Liver (tissue), 8 donors: ENCODE measurements at regions not wholly inside any gene's neighbourhood (a gene's known extent, or its start where the extent isn't known, plus 50 kb on each side); places are given as distances from the start of the nearest gene placed in this dataset.

Source experiments
- DNase-seq: peaks from one replicate; pipeline ENCODE4 v3.0.0-alpha.2; 2017; ENCODE audit warnings: low spot score
- H3K27ac ChIP-seq, 2 donors: one replicate each; pipeline ENCODE4 v1.7.0; 2013; ENCODE audit warnings: inconsistent platforms in 2 of 2, low read length in 2 of 2, control low read depth in 1 of 2, low read depth in 1 of 2, mild to moderate bottlenecking in 1 of 2
- H3K27me3 ChIP-seq, 4 donors: one replicate each; pipeline versions ENCODE4 v1.6.1 to v1.7.0; 2013; ENCODE audit warnings: low read length in 3 of 4, inconsistent platforms in 1 of 4, mild to moderate bottlenecking in 1 of 4, moderate library complexity in 1 of 4; ENCODE audit not compliant: control insufficient read depth in 4 of 4, insufficient read depth in 4 of 4
- H3K36me3 ChIP-seq, 4 donors: one replicate each; pipeline versions ENCODE4 v1.6.1 to v1.7.0; 2013; ENCODE audit warnings: low read length in 3 of 4, mild to moderate bottlenecking in 3 of 4, low read depth in 1 of 4, moderate library complexity in 1 of 4; ENCODE audit not compliant: control insufficient read depth in 4 of 4, insufficient read depth in 3 of 4
- H3K4me1 ChIP-seq, 4 donors: one replicate each; pipeline versions ENCODE4 v1.6.1 to v1.7.0; 2013; ENCODE audit warnings: low read length in 3 of 4, mild to moderate bottlenecking in 3 of 4, moderate library complexity in 1 of 4; ENCODE audit not compliant: control insufficient read depth in 4 of 4, insufficient read depth in 4 of 4
- H3K4me3 ChIP-seq, 3 donors: one replicate each; pipeline versions ENCODE4 v1.6.1 to v1.7.0; 2013; ENCODE audit warnings: low read length in 3 of 3, control low read depth in 1 of 3, low read depth in 1 of 3, mild to moderate bottlenecking in 1 of 3
- H3K9ac ChIP-seq, 2 donors: one replicate each; pipeline ENCODE4 v1.7.0; 2013; ENCODE audit warnings: low read length in 2 of 2, mild to moderate bottlenecking in 2 of 2, moderate library complexity in 2 of 2, control low read depth in 1 of 2, low read depth in 1 of 2
- H3K9me3 ChIP-seq, 4 donors: one replicate each; pipeline versions ENCODE4 v1.6.1 to v1.7.0; 2013; ENCODE audit warnings: low read length in 3 of 4; ENCODE audit not compliant: control insufficient read depth in 4 of 4
- EGR1 ChIP-seq, 2 donors: IDR thresholded peaks; 2 replicates each; pipeline ENCODE4 v1.6.1; 2016 to 2018; ENCODE audit warnings: antibody characterized with exemption in 2 of 2, low read depth in 2 of 2
- FOXA1 ChIP-seq: IDR thresholded peaks from 2 replicates; pipeline ENCODE4 v1.6.1; 2016; ENCODE audit warnings: antibody characterized with exemption
- FOXA2 ChIP-seq: IDR thresholded peaks from 2 replicates; pipeline ENCODE4 v1.6.1; 2016; ENCODE audit warnings: antibody characterized with exemption
- GABPA ChIP-seq, 2 donors: IDR thresholded peaks in 1 of 2; conservative IDR thresholded peaks in 1 of 2; 2 replicates each; pipeline ENCODE4 v1.6.1; 2016; ENCODE audit warnings: antibody characterized with exemption in 2 of 2, mild to moderate bottlenecking in 1 of 2, moderate library complexity in 1 of 2
- HNF4A ChIP-seq, 2 donors: conservative IDR thresholded peaks; 2 replicates each; pipeline ENCODE4 v1.6.1; 2016; ENCODE audit warnings: antibody characterized with exemption in 2 of 2, mild to moderate bottlenecking in 2 of 2
- NR2F2 ChIP-seq: IDR thresholded peaks from 2 replicates; pipeline ENCODE4 v1.6.1; 2016; ENCODE audit warnings: antibody characterized with exemption
- RAD21 ChIP-seq, 2 donors: IDR thresholded peaks; 2 replicates each; pipeline ENCODE4 v1.6.1; 2016; ENCODE audit warnings: antibody characterized with exemption in 2 of 2, mild to moderate bottlenecking in 2 of 2
- RXRA ChIP-seq, 2 donors: IDR thresholded peaks; 2 replicates each; pipeline ENCODE4 v1.6.1; 2017 to 2018; ENCODE audit warnings: antibody characterized with exemption in 2 of 2, mild to moderate bottlenecking in 1 of 2
- SP1 ChIP-seq: IDR thresholded peaks from 2 replicates; pipeline ENCODE4 v1.6.1; 2018; ENCODE audit warnings: antibody characterized with exemption, mild to moderate bottlenecking
- YY1 ChIP-seq: IDR thresholded peaks from 2 replicates; pipeline ENCODE4 v1.6.1; 2016; ENCODE audit warnings: antibody characterized with exemption, mild to moderate bottlenecking
- WGBS: extraction: QIAGEN DNeasy Blood & Tissue Kit; methylation state at CpG from one replicate; pipeline ENCODE4 v1.1.7; 2013; 5-methylcytosine and 5-hydroxymethylcytosine counted together
- TF ChIP-seq, protein P1 (sequence below): fragments of 150-350 bp; IDR thresholded peaks from 2 replicates; pipeline ENCODE4 v1.5.1; 2017; ENCODE audit warnings: improper control_type of control experiment, low read depth, low read length; ENCODE audit not compliant: missing input control
- TF ChIP-seq, protein P2 (sequence below): IDR thresholded peaks from 2 replicates; pipeline ENCODE4 v1.6.1; 2016; ENCODE audit warnings: antibody characterized with exemption
- TF ChIP-seq, protein P3 (sequence below): IDR thresholded peaks from 2 replicates; pipeline ENCODE4 v1.6.1; 2016; ENCODE audit warnings: antibody characterized with exemption
- TF ChIP-seq, protein P4 (sequence below): IDR thresholded peaks from 2 replicates; pipeline ENCODE4 v1.6.1; 2016; ENCODE audit warnings: antibody characterized with exemption
- donor health status: healthy.
- donor health status: healthy.
- donor health status: healthy.
- donor health status: healthy.
- donor health status: healthy.

DNA sequence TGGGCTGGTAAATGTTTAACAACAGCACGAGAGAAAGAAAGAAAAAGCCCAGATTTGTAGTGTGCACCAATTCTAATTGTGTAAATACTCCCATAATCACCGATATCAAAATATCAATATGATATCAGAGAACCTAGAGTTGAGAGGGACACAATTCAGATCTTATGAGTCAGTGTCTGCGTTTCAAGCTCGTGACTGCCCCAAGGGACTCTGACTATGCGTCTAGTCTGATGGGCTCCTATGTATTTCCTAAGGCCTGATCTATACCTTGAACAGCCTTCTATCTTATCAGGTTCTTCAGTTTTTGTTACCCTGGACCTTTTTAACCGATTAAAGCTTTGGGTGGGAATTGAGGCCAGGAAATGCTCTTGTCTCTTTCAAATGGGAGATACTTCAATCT, 243.0 kb upstream of the SLC24A2 start:
- Histone ChIP-seq H3K4me3 (no peak overlapping the region), H3K9ac (no peak overlapping the region), H3K36me3 (no peaks in the 10 kb centered on the region), H3K9me3 (no peaks in the 10 kb centered on the region), H3K4me1 (no peaks in the 10 kb centered on the region), H3K27ac (no peak overlapping the region), H3K27me3 (peaks cover 0 to 3% (median 0%) of the 10 kb centered on the region in 4 donors)
- TF ChIP-seq, protein P1, sequence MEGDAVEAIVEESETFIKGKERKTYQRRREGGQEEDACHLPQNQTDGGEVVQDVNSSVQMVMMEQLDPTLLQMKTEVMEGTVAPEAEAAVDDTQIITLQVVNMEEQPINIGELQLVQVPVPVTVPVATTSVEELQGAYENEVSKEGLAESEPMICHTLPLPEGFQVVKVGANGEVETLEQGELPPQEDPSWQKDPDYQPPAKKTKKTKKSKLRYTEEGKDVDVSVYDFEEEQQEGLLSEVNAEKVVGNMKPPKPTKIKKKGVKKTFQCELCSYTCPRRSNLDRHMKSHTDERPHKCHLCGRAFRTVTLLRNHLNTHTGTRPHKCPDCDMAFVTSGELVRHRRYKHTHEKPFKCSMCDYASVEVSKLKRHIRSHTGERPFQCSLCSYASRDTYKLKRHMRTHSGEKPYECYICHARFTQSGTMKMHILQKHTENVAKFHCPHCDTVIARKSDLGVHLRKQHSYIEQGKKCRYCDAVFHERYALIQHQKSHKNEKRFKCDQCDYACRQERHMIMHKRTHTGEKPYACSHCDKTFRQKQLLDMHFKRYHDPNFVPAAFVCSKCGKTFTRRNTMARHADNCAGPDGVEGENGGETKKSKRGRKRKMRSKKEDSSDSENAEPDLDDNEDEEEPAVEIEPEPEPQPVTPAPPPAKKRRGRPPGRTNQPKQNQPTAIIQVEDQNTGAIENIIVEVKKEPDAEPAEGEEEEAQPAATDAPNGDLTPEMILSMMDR, result no peak
- TF ChIP-seq, protein P2, sequence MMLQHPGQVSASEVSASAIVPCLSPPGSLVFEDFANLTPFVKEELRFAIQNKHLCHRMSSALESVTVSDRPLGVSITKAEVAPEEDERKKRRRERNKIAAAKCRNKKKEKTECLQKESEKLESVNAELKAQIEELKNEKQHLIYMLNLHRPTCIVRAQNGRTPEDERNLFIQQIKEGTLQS, result no peak
- TF ChIP-seq SP1 (no peak), YY1 (no peak), GABPA (IDR thresholded peaks at IDR 0.05 in 1 of 2, conservative IDR thresholded peaks at IDR 0.05 in 1 of 2) (no peak), EGR1 (IDR thresholded peaks at IDR 0.05; ENCODE audit: low read depth in 2 of 2) (no peak)
- 52% methylated on average over 6 of the region's 6 CpGs for WGBS
- no peak for DNase-seq

DNA sequence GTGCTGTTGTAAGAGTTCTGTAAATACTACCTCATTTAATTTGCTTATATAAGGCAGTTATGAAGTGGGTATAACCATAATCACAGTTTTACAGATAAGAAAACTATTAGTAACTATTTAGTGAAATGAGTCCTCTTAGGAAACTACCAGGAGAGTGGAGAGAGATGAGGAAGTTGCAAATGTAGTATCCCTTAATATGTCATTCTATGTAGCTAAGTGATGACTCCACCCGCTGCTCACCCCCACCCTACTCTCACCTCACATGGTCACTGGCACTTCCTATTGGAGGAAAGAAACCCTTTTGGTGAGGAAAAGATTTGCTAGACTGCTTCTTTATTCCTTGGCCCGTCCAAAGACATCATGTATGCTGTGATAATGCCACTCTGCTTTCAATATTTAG, 241.8 kb upstream of the SLC24A2 start:
- 83% methylated on average over 2 of the region's 2 CpGs for WGBS
- no peaks in the 10 kb centered on the region for H3K36me3 ChIP-seq
- no peak for DNase-seq

DNA sequence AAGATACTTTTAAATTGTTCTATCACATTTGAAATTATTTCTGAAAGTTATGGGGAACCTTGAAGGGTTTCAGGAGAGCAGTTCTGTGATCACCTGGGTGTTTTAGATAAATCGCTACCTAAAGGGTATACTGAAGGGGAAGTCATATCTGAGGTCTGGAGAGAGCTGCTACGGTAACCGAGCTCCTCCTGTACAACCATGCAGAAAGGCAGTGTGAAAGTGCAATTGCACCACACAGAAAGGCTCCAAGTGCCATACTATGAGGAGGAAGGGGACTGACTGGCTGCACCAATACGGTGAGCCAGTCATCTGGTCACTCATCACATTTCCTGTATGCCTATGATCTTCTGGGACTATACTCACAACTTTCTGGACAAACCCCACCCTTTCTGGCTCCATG, 241.4 kb upstream of the SLC24A2 start:
- H3K4me3 ChIP-seq, result no peak overlapping the region
- H3K27ac ChIP-seq, result no peak overlapping the region
- peaks cover 0 to 3% (median 0%) of the 10 kb centered on the region in 4 donors for H3K27me3 ChIP-seq
- H3K9ac ChIP-seq, result no peak overlapping the region
- no peaks in the 10 kb centered on the region for H3K36me3 ChIP-seq
- 90% methylated on average over 4 of the region's 4 CpGs for WGBS
- DNase-seq, result no peak
- H3K9me3 ChIP-seq, result no peaks in the 10 kb centered on the region
- no peaks in the 10 kb centered on the region for H3K4me1 ChIP-seq
- TF ChIP-seq, protein P3, sequence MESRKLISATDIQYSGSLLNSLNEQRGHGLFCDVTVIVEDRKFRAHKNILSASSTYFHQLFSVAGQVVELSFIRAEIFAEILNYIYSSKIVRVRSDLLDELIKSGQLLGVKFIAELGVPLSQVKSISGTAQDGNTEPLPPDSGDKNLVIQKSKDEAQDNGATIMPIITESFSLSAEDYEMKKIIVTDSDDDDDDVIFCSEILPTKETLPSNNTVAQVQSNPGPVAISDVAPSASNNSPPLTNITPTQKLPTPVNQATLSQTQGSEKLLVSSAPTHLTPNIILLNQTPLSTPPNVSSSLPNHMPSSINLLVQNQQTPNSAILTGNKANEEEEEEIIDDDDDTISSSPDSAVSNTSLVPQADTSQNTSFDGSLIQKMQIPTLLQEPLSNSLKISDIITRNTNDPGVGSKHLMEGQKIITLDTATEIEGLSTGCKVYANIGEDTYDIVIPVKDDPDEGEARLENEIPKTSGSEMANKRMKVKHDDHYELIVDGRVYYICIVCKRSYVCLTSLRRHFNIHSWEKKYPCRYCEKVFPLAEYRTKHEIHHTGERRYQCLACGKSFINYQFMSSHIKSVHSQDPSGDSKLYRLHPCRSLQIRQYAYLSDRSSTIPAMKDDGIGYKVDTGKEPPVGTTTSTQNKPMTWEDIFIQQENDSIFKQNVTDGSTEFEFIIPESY, result no peak
- TF ChIP-seq, protein P4, sequence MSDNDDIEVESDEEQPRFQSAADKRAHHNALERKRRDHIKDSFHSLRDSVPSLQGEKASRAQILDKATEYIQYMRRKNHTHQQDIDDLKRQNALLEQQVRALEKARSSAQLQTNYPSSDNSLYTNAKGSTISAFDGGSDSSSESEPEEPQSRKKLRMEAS, result no peak
- TF ChIP-seq RAD21 (IDR thresholded peaks at IDR 0.05) (no peak), NR2F2 (no peak), YY1 (no peak)
- TF ChIP-seq, protein P1, result no peak

More for the DNA sequence above, 241.8 kb upstream of the SLC24A2 start:
- Histone ChIP-seq H3K4me3 (no peak overlapping the region), H3K27ac (no peak overlapping the region), H3K27me3 (peaks cover 0 to 3% (median 0%) of the 10 kb centered on the region in 4 donors), H3K9me3 (no peaks in the 10 kb centered on the region), H3K4me1 (no peaks in the 10 kb centered on the region), H3K9ac (no peak overlapping the region)
- TF ChIP-seq RXRA (IDR thresholded peaks at IDR 0.05) (no peak), FOXA1 (no peak), FOXA2 (no peak), HNF4A (conservative IDR thresholded peaks at IDR 0.05) (no peak)
- TF ChIP-seq, protein P4, result no peak
- TF ChIP-seq, protein P2, result no peak
- TF ChIP-seq, protein P3, result no peak
